Ascending aorta (tissue), 2 donors: ENCODE measurements at regions not wholly inside any gene's neighbourhood (a gene's known extent, or its start where the extent isn't known, plus 50 kb on each side); places are given as distances from the start of the nearest gene placed in this dataset.
"Not testable (repeated sequence)": the region's sequence is repeated elsewhere in the genome, so short reads cannot be mapped to it uniquely, and the experiment has no call there.

Source experiments
- DNase-seq, 2 donors: peaks; one replicate each; pipeline ENCODE4 v3.0.0-alpha.2; 2019; ENCODE audit warnings: low spot score in 2 of 2
- H3K27ac ChIP-seq, 2 donors: fragments of 200-600 bp; sonication (generic); one replicate each; pipeline ENCODE4 v1.5.1; 2016 to 2017; ENCODE audit warnings: mild to moderate bottlenecking in 1 of 2
- H3K27me3 ChIP-seq: fragments of 200-600 bp; sonication (generic); one replicate; pipeline ENCODE4 v1.5.1; 2017
- H3K36me3 ChIP-seq, 2 donors: fragments of 200-600 bp; sonication (generic); one replicate each; pipeline ENCODE4 v1.5.1; 2016
- H3K4me1 ChIP-seq, 2 donors: fragments of 200-600 bp; sonication (generic); one replicate each; pipeline ENCODE4 v1.5.1; 2016 to 2017; ENCODE audit warnings: mild to moderate bottlenecking in 1 of 2
- H3K4me3 ChIP-seq, 2 donors: fragments of 200-600 bp; sonication (generic); one replicate each; pipeline ENCODE4 v1.5.1; 2016 to 2017; ENCODE audit warnings: mild to moderate bottlenecking in 1 of 2
- H3K9me3 ChIP-seq, 2 donors: fragments of 200-600 bp; sonication (generic); one replicate each; pipeline ENCODE4 v1.5.1; 2016
- intact Hi-C: fragments of 100-400 bp; cut with DNase I; formaldehyde crosslinking; loops from one replicate; pipeline ENCODE4 v1.15.1; 2023
- TF ChIP-seq, protein P1 (sequence below), 3 experiments: fragments of 200-600 bp in 2 of 3; fragments of 450-650 bp in 1 of 3; sonication (generic) in 2 of 3; IDR thresholded peaks; one replicate each; pipeline ENCODE4 v1.5.1; 2016 to 2019; ENCODE audit warnings: antibody characterized with exemption in 3 of 3, mild to moderate bottlenecking in 1 of 3, moderate library complexity in 1 of 3

DNA sequence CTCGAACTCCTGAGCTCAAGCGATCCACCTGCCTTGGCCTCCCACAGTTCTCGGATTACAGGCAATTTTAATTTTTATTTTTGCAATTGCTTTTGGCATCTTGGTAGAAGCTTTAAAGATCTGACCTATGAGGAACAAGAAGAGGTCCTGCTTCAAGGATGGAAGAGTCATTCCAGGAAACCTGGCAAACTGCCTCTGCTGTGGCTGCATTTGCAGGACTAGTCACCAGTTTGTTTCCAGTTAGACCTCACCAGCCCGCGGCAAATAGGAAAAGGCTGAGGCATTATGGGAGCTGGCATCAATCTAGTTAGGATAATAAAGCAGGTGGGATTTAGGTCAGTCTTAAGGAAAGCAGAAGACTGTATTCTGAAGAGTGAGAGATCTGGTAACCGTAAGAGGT is 51.9 kb upstream of the LAS1L start:
- H3K27me3 ChIP-seq: no peaks in the 10 kb centered on the region
- no peak for DNase-seq
- H3K27ac ChIP-seq: no peak overlapping the region
- TF ChIP-seq, protein P1, sequence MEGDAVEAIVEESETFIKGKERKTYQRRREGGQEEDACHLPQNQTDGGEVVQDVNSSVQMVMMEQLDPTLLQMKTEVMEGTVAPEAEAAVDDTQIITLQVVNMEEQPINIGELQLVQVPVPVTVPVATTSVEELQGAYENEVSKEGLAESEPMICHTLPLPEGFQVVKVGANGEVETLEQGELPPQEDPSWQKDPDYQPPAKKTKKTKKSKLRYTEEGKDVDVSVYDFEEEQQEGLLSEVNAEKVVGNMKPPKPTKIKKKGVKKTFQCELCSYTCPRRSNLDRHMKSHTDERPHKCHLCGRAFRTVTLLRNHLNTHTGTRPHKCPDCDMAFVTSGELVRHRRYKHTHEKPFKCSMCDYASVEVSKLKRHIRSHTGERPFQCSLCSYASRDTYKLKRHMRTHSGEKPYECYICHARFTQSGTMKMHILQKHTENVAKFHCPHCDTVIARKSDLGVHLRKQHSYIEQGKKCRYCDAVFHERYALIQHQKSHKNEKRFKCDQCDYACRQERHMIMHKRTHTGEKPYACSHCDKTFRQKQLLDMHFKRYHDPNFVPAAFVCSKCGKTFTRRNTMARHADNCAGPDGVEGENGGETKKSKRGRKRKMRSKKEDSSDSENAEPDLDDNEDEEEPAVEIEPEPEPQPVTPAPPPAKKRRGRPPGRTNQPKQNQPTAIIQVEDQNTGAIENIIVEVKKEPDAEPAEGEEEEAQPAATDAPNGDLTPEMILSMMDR (IDR thresholded peaks at IDR 0.05): no peak
- H3K36me3 ChIP-seq: no peaks in the 10 kb centered on the region
- no peaks in the 10 kb centered on the region for H3K9me3 ChIP-seq
- H3K4me1 ChIP-seq: peaks cover 0 to 5% of the 10 kb centered on the region in 2 donors
- intact Hi-C loops: loop anchor here (10.0 kb wide), 1 partner anchor 1148 kb away; no protein-coding TSS in a partner anchor
- no peak overlapping the region for H3K4me3 ChIP-seq

DNA sequence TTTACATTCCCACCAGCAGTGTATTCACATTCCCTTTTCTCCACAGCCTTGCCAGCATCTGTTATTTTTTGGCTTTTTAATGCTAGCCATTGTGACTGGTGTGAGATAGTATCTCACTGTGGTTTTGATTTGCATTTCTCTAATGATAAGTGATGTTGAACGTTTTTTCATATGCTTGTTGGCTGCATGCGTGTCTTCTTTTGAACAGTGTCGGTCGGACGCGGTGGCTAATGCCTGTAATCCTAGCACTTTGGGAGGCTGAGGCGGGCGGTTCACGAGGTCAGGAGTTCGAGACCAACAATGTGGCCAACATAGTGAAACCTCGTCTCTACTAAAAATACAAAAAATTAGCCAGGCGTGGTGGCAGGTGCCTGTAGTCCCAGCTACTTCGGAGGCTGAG is 50.6 kb upstream of the LAS1L start:
- not testable (repeated sequence) for H3K9me3 ChIP-seq, H3K27ac ChIP-seq, H3K4me1 ChIP-seq, H3K36me3 ChIP-seq, H3K27me3 ChIP-seq, DNase-seq, H3K4me3 ChIP-seq
- intact Hi-C loops: loop anchor here (10.0 kb wide), 1 partner anchor 1150 kb away; no protein-coding TSS in a partner anchor
